CD4-positive, alpha-beta memory T cell (primary cell): ENCODE measurements at regions not wholly inside any gene's neighbourhood (a gene's known extent, or its start where the extent isn't known, plus 50 kb on each side); places are given as distances from the start of the nearest gene placed in this dataset.

ENCODE experiments used
- CTCF ChIA-PET: fragments of 350-600 bp; sonication (Branson Sonifier 250); formaldehyde crosslinking; loops from one replicate; lab custom pipeline; 2021; ENCODE audit warnings: inconsistent platforms; ENCODE audit not compliant: partially characterized antibody; lab: Charles Lee
- POLR2A ChIA-PET: fragments of 350-600 bp; sonication (Branson Sonifier 250); formaldehyde crosslinking; loops from one replicate; lab custom pipeline; 2021; ENCODE audit not compliant: partially characterized antibody; lab: Charles Lee
- DNase-seq, 5 donors: peaks; one replicate each; pipeline versions ENCODE4 v3.0.0 to v3.0.0-alpha.2; 2020 to 2022; ENCODE audit warnings: mixed read lengths in 1 of 5
- H3K27ac ChIP-seq: one replicate; pipeline ENCODE4 v1.7.0; 2013; ENCODE audit warnings: low read depth, low read length
- H3K27me3 ChIP-seq: 2 replicates; pipeline ENCODE4 v1.7.0; 2013; ENCODE audit warnings: mild to moderate bottlenecking, low read length, moderate library complexity; ENCODE audit not compliant: insufficient read depth
- H3K36me3 ChIP-seq: 2 replicates; pipeline ENCODE4 v1.7.0; 2013; ENCODE audit warnings: mild to moderate bottlenecking, low read length, moderate library complexity; ENCODE audit not compliant: insufficient read depth
- H3K4me1 ChIP-seq: 2 replicates; pipeline ENCODE4 v1.7.0; 2013; ENCODE audit warnings: mild to moderate bottlenecking, low read length, moderate library complexity; ENCODE audit not compliant: insufficient read depth
- H3K4me3 ChIP-seq, 2 donors: one replicate each; pipeline ENCODE4 v1.7.0; 2013; ENCODE audit warnings: low read length in 2 of 2, mild to moderate bottlenecking in 1 of 2
- H3K9me3 ChIP-seq, 2 donors: one replicate each; pipeline ENCODE4 v1.7.0; 2013; ENCODE audit warnings: low read length in 2 of 2, control low read depth in 1 of 2; ENCODE audit not compliant: control insufficient read depth in 1 of 2
- H3K27ac Mint-ChIP-seq, 7 donors: one replicate each; pipeline ENCODE4 v1.8.0; 2020 to 2021; ENCODE audit warnings: mixed read lengths in 7 of 7, mild to moderate bottlenecking in 6 of 7, inconsistent platforms in 3 of 7, moderate library complexity in 3 of 7
- H3K27me3 Mint-ChIP-seq, 2 donors: one replicate each; pipeline ENCODE4 v1.8.0; 2020 to 2021; ENCODE audit warnings: mixed read lengths in 2 of 2
- H3K36me3 Mint-ChIP-seq, 2 donors: one replicate each; pipeline ENCODE4 v1.8.0; 2020 to 2021; ENCODE audit warnings: mixed read lengths in 2 of 2, inconsistent platforms in 1 of 2, mild to moderate bottlenecking in 1 of 2
- H3K4me1 Mint-ChIP-seq, 4 donors: one replicate each; pipeline ENCODE4 v1.8.0; 2020 to 2021; ENCODE audit warnings: mixed read lengths in 4 of 4, mild to moderate bottlenecking in 1 of 4
- H3K4me3 Mint-ChIP-seq, 8 donors: one replicate each; pipeline ENCODE4 v1.8.0; 2020 to 2021; ENCODE audit warnings: mixed read lengths in 8 of 8, mild to moderate bottlenecking in 7 of 8, moderate library complexity in 6 of 8, inconsistent platforms in 3 of 8
- H3K9me3 Mint-ChIP-seq, 8 donors: one replicate each; pipeline ENCODE4 v1.8.0; 2020 to 2021; ENCODE audit warnings: mixed read lengths in 8 of 8, mild to moderate bottlenecking in 5 of 8, inconsistent platforms in 3 of 8, moderate library complexity in 1 of 8
- intact Hi-C: fragments of 100-400 bp; cut with micrococcal nuclease; formaldehyde crosslinking; loops from one replicate; pipeline ENCODE4 v1.15.1; 2023

DNA sequence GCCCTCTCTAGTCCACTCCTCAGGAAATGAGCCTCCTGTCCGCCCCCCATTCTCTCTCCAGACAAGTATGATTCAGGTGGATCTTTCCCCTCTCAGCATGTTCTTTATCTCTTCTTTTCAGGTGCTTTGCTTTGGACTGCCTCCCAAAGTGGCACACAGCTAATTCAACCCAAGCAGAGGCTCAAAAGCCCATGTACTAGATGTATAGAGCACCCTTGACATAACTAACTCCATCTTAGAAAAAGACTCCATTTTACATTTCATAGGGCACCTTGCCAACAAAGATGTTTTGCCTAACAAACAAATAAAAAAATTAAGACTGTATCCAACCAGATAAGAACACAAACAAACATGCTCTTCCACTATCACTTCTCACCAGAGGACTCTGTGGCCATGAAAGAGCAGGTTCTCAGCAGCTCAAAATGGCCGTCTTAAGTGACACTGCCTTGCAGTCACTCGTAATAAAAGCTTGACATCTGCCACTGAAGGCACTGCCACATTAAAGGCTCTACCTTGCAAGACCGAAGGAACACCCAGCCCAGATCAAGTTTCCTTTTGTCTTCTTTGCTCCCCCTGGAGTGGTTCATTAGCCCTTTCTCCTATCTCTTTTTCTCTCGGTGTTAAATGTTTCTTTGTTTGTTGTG is 84.9 kb upstream of the TAB3 start:
- no peak overlapping the region for H3K27ac ChIP-seq
- Mint-ChIP-seq H3K27ac (peak overlapping the region in 1 of 7 donors; percentile 46), H3K36me3 (no peaks in the 10 kb centered on the region), H3K4me1 (peaks cover 5 to 15% (median 12%) of the 10 kb centered on the region in 4 donors), H3K4me3 (peak overlapping the region in 2 of 8 donors; percentile 11 to 24), H3K9me3 (peaks cover 0 to 2% (median 0%) of the 10 kb centered on the region in 8 donors), H3K27me3 (no peaks in the 10 kb centered on the region)
- H3K36me3 ChIP-seq, result no peaks in the 10 kb centered on the region
- no peaks in the 10 kb centered on the region for H3K27me3 ChIP-seq
- no peak overlapping the region for H3K4me3 ChIP-seq
- no peaks in the 10 kb centered on the region for H3K4me1 ChIP-seq
- ChIA-PET POLR2A (no interaction called here), CTCF (interaction anchor here (1.2 kb wide), 1 partner anchor 9 kb away, joined by 5 read pairs; no protein-coding TSS in a partner anchor)
- intact Hi-C loops, result loop anchor here (5.0 kb wide), 2 partner anchors 448 to 683 kb away; no protein-coding TSS in a partner anchor
- no peak for DNase-seq
- no peaks in the 10 kb centered on the region for H3K9me3 ChIP-seq

- CTCF ChIA-PET, result interaction anchor here (0.6 to 1.5 kb wide), 6 partner anchors 15 to 236 kb away, joined by 3 to 7 read pairs (median 3); no protein-coding TSS in a partner anchor
- Histone ChIP-seq H3K36me3 (no peaks in the 10 kb centered on the region), H3K4me1 (no peaks in the 10 kb centered on the region), H3K27ac (no peak overlapping the region), H3K9me3 (no peaks in the 10 kb centered on the region), H3K4me3 (no peak overlapping the region), H3K27me3 (no peaks in the 10 kb centered on the region)
- H3K4me3 Mint-ChIP-seq, result peak overlapping the region; percentile 42 to 87 (median 81)
- intact Hi-C loops, result loop anchor here (1.0 to 5.0 kb wide), 3 partner anchors 236 to 685 kb away; no protein-coding TSS in a partner anchor
- peaks cover 3 to 15% (median 11%) of the 10 kb centered on the region in 4 donors for H3K4me1 Mint-ChIP-seq
- H3K27me3 Mint-ChIP-seq, result no peaks in the 10 kb centered on the region
- no peaks in the 10 kb centered on the region for H3K36me3 Mint-ChIP-seq
- peak in 3 of 5 donors; percentile 12 to 26 (median 16) for DNase-seq
- POLR2A ChIA-PET, result no interaction called here
- H3K27ac Mint-ChIP-seq, result peak overlapping the region in 4 of 7 donors; percentile 2 to 41 (median 22)
- H3K9me3 Mint-ChIP-seq, result no peaks in the 10 kb centered on the region
Observed at GRCh38 chrX:30971774-30972603, 82.9 kb upstream of the TAB3 start.

GRCh38 chrX:30967516-30967915 is 78.5 kb upstream of the TAB3 start:
- no peak for DNase-seq
- H3K27me3 Mint-ChIP-seq, result no peaks in the 10 kb centered on the region
- Histone ChIP-seq H3K4me3 (no peak overlapping the region), H3K4me1 (no peaks in the 10 kb centered on the region), H3K27ac (no peak overlapping the region), H3K9me3 (no peaks in the 10 kb centered on the region), H3K36me3 (no peaks in the 10 kb centered on the region), H3K27me3 (no peaks in the 10 kb centered on the region)
- no peak overlapping the region for H3K4me3 Mint-ChIP-seq
- ChIA-PET CTCF (no interaction called here), POLR2A (no interaction called here)
- peaks cover 0 to 7% (median 4%) of the 10 kb centered on the region in 4 donors for H3K4me1 Mint-ChIP-seq
- no peaks in the 10 kb centered on the region for H3K9me3 Mint-ChIP-seq
- no peaks in the 10 kb centered on the region for H3K36me3 Mint-ChIP-seq
- H3K27ac Mint-ChIP-seq, result no peak overlapping the region
- intact Hi-C loops, result no loop called here

- DNase-seq, result no peak
- Histone ChIP-seq H3K4me3 (no peak overlapping the region), H3K36me3 (no peaks in the 10 kb centered on the region), H3K27ac (no peak overlapping the region), H3K27me3 (no peaks in the 10 kb centered on the region), H3K4me1 (no peaks in the 10 kb centered on the region), H3K9me3 (no peaks in the 10 kb centered on the region)
- POLR2A ChIA-PET, result no interaction called here
- CTCF ChIA-PET, result interaction anchor here (1.1 kb wide), 1 partner anchor 38 kb away, joined by 3 read pairs; no protein-coding TSS in a partner anchor
- no peaks in the 10 kb centered on the region for H3K9me3 Mint-ChIP-seq
- intact Hi-C loops, result no loop called here
- H3K4me1 Mint-ChIP-seq, result no peaks in the 10 kb centered on the region
- no peaks in the 10 kb centered on the region for H3K36me3 Mint-ChIP-seq
- no peaks in the 10 kb centered on the region for H3K27me3 Mint-ChIP-seq
- no peak overlapping the region for H3K4me3 Mint-ChIP-seq
- no peak overlapping the region for H3K27ac Mint-ChIP-seq
Observed at GRCh38 chrX:30965767-30966166, 76.7 kb upstream of the TAB3 start.

DNA sequence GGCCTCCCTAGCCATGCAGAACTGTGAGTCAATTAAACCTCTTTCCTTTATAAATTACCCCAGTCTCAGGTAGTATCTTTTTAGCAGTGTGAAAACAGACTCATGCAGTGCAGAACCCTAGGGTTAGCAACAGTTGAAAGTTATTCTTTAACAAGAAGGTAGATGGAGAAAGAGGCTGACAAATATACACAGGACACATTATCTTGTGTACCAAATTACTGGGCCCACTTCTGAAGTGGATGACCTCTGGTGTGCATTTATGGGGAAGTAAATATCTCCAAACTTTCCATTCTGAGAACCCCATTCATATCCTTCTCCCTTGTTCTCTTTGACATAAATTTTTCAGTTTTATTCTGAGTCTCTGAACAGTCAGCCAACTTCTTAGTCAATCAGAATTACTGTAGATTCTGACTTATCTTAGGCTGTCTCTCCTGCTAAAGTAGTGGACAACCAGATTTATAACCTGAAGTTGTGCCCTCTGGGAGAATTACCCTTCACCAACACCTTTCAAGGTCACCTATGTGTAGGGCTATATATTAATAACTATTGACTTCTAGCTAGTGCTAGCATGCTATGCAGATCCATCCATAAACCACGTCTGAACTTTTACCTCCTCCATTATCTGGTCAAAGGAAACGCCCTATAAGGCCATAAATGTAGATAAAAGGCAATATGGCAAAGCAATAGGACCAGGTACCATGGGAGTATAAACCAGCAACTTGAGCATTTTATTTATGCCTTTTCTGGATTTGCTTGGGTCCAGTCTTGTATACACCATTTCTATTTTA is 72.5 kb upstream of the TAB3 start:
- intact Hi-C loops, result no loop called here
- ChIA-PET CTCF (no interaction called here), POLR2A (no interaction called here)
- no peak overlapping the region for H3K4me3 Mint-ChIP-seq
- no peak overlapping the region for H3K27ac Mint-ChIP-seq
- Histone ChIP-seq H3K4me1 (no peaks in the 10 kb centered on the region), H3K36me3 (no peaks in the 10 kb centered on the region), H3K9me3 (no peaks in the 10 kb centered on the region), H3K27me3 (no peaks in the 10 kb centered on the region), H3K4me3 (no peak overlapping the region), H3K27ac (no peak overlapping the region)
- no peak for DNase-seq
- H3K27me3 Mint-ChIP-seq, result peaks cover 0 to 1% of the 10 kb centered on the region in 2 donors
- H3K4me1 Mint-ChIP-seq, result no peaks in the 10 kb centered on the region
- no peaks in the 10 kb centered on the region for H3K9me3 Mint-ChIP-seq
- H3K36me3 Mint-ChIP-seq, result no peaks in the 10 kb centered on the region

GRCh38 chrX:30957753-30958152 is 68.7 kb upstream of the TAB3 start:
- no peak overlapping the region for H3K27ac Mint-ChIP-seq
- ChIA-PET CTCF (no interaction called here), POLR2A (no interaction called here)
- intact Hi-C loops, result no loop called here
- no peaks in the 10 kb centered on the region for H3K36me3 ChIP-seq
- DNase-seq, result no peak
- no peak overlapping the region for H3K4me3 ChIP-seq
- no peaks in the 10 kb centered on the region for H3K4me1 Mint-ChIP-seq
- peaks cover 0 to under 1% (median 0%) of the 10 kb centered on the region in 8 donors for H3K9me3 Mint-ChIP-seq
- no peaks in the 10 kb centered on the region for H3K27me3 ChIP-seq
- H3K36me3 Mint-ChIP-seq, result no peaks in the 10 kb centered on the region
- no peaks in the 10 kb centered on the region for H3K9me3 ChIP-seq
- no peaks in the 10 kb centered on the region for H3K4me1 ChIP-seq
- peak overlapping the region in 1 of 8 donors; percentile 9 for H3K4me3 Mint-ChIP-seq
- H3K27me3 Mint-ChIP-seq, result peaks cover 0 to 1% of the 10 kb centered on the region in 2 donors
- H3K27ac ChIP-seq, result no peak overlapping the region
